HepG2 (cell line): ENCODE measurements at regions not wholly inside any gene's neighbourhood (a gene's known extent, or its start where the extent isn't known, plus 50 kb on each side); places are given as distances from the start of the nearest gene placed in this dataset.

Source experiments
- ATAC-seq: fragments of 200-7000 bp; cut with Tn5 transposase; 3 replicates; pipeline ENCODE4 v1.9.1; 2020; ENCODE audit warnings: mild to moderate bottlenecking, moderate library complexity
- BruUV-seq: library from RNA; stranded (reverse); fragments of 400-500 nt; replicated peaks from 2 replicates; lab custom pipeline; 2021; lab: Mats Ljungman, UMichigan
- CTCF ChIA-PET: fragments of 300-600 bp; formaldehyde crosslinking; extraction: SDS; loops from one replicate; lab custom pipeline; 2021; ENCODE audit warnings: low total read pairs, inconsistent platforms, low intra/inter-chr PET ratio; lab: Yijun Ruan, JAX
- POLR2A ChIA-PET: fragments of 350-600 bp; sonication (Branson Sonifier 250); formaldehyde crosslinking; loops from one replicate; lab custom pipeline; 2020; ENCODE audit warnings: antibody characterized with exemption, inconsistent platforms; lab: Yijun Ruan, JAX
- DNase-seq: peaks from one replicate; pipeline ENCODE4 v3.0.0-alpha.2; 2015; ENCODE audit warnings: low spot score
- FAIRE-seq: peaks from 3 replicates; lab custom pipeline; 2011; peaks lifted over from hg19 to GRCh38; lab: Jason Lieb, UNC
- H2AFZ ChIP-seq: one replicate; pipeline ENCODE4 v1.6.1; 2011; ENCODE audit warnings: low read length, inconsistent platforms
- H3K27ac ChIP-seq: fragments of 300-600 bp; 3 replicates; pipeline ENCODE4 v1.8.0; 2011; ENCODE audit warnings: mixed run types, mild to moderate bottlenecking, mixed read lengths, low read length, inconsistent platforms; ENCODE audit not compliant: insufficient read depth; ENCODE audit errors: extremely low read length
- H3K27me3 ChIP-seq, 2 experiments: fragments of 200-600 bp in 1 of 2; 2 replicates in 1 of 2; 3 replicates in 1 of 2; pipeline versions ENCODE4 v1.6.0 to v1.8.0; 2011; ENCODE audit warnings: low read length in 2 of 2, mild to moderate bottlenecking in 2 of 2, moderate library complexity in 2 of 2, inconsistent platforms in 1 of 2; ENCODE audit not compliant: insufficient read depth in 2 of 2, control insufficient read depth in 1 of 2
- H3K36me3 ChIP-seq, 2 experiments: fragments of 200-600 bp in 1 of 2; replicated peaks in 1 of 2; 2 replicates in 1 of 2; 3 replicates in 1 of 2; pipeline versions ENCODE4 v1.5.1 to v1.8.0; 2011; ENCODE audit warnings: low read length in 2 of 2, inconsistent platforms in 1 of 2; ENCODE audit not compliant: insufficient read depth in 2 of 2, control insufficient read depth in 1 of 2
- H3K4me1 ChIP-seq: 2 replicates; pipeline ENCODE4 v1.5.1; 2012; ENCODE audit warnings: low read length, inconsistent platforms; ENCODE audit not compliant: insufficient read depth
- H3K4me2 ChIP-seq: 2 replicates; pipeline ENCODE4 v1.6.0; 2011; ENCODE audit warnings: low read depth, low read length, inconsistent platforms
- H3K4me3 ChIP-seq, 3 experiments: fragments of 200-600 bp in 1 of 3; sonication (generic), shearing (Covaris generic) in 1 of 3; replicated peaks in 1 of 3; 2 replicates each; pipeline ENCODE4 v1.5.1; 2011 to 2016; ENCODE audit warnings: low read length in 3 of 3, inconsistent platforms in 2 of 3, low read depth in 2 of 3, mild to moderate bottlenecking in 2 of 3, control low read depth in 1 of 3, mixed read lengths in 1 of 3; ENCODE audit not compliant: insufficient read depth in 1 of 3
- H3K79me2 ChIP-seq: one replicate; pipeline ENCODE4 v1.6.1; 2011; ENCODE audit warnings: low read length, inconsistent platforms; ENCODE audit not compliant: insufficient read depth
- H3K9ac ChIP-seq: 2 replicates; pipeline ENCODE4 v1.6.0; 2011; ENCODE audit warnings: mild to moderate bottlenecking, low read depth, low read length, inconsistent platforms; ENCODE audit not compliant: insufficient read depth
- H3K9me3 ChIP-seq: 2 replicates; pipeline ENCODE4 v1.5.1; 2012; ENCODE audit warnings: mild to moderate bottlenecking, low read length
- H4K20me1 ChIP-seq: 2 replicates; pipeline ENCODE4 v1.6.0; 2011; ENCODE audit warnings: inconsistent platforms, mild to moderate bottlenecking, low read length, moderate library complexity; ENCODE audit not compliant: insufficient read depth
- ATF1 ChIP-seq: IDR thresholded peaks from 2 replicates; pipeline ENCODE4 v1.6.1; 2016; ENCODE audit warnings: mild to moderate bottlenecking, control low read depth
- BHLHE40 ChIP-seq: IDR thresholded peaks from 2 replicates; pipeline ENCODE4 v1.6.1; 2011; ENCODE audit warnings: low read length, improper control_type of control experiment
- RFXAP ChIP-seq: sonication (generic); formaldehyde crosslinking; IDR thresholded peaks from 2 replicates; pipeline ENCODE4 v1.4.0; 2020; ENCODE audit warnings: missing genetic modification reagents, borderline replicate concordance
- SIN3A ChIP-seq: IDR thresholded peaks from 2 replicates; pipeline ENCODE4 v1.6.1; 2011; ENCODE audit warnings: low read depth, mild to moderate bottlenecking, control low read depth, low read length, borderline replicate concordance
- THAP11 ChIP-seq: IDR thresholded peaks from 2 replicates; pipeline ENCODE4 v1.6.1; 2016; ENCODE audit warnings: missing biosample characterization, missing genetic modification reagents
- ZFP41 ChIP-seq: sonication (generic); formaldehyde crosslinking; IDR thresholded peaks from 2 replicates; pipeline ENCODE4 v1.4.0; 2020; ENCODE audit warnings: mild to moderate bottlenecking, missing genetic modification reagents, borderline replicate concordance
- ZFP90 ChIP-seq: sonication (generic); formaldehyde crosslinking; IDR thresholded peaks from 2 replicates; pipeline ENCODE4 v1.8.0; 2022; ENCODE audit warnings: missing genetic modification reagents, mild to moderate bottlenecking, inconsistent platforms, borderline replicate concordance
- ZNF563 ChIP-seq: sonication (generic); formaldehyde crosslinking; IDR thresholded peaks from 2 replicates; pipeline ENCODE4 v1.8.0; 2022; ENCODE audit warnings: mild to moderate bottlenecking, moderate library complexity, missing genetic modification reagents
- ZNF597 ChIP-seq: sonication (generic); formaldehyde crosslinking; IDR thresholded peaks from 2 replicates; pipeline ENCODE4 v1.5.0; 2020; ENCODE audit warnings: missing genetic modification reagents
- ZSCAN5A ChIP-seq: sonication (generic); formaldehyde crosslinking; IDR thresholded peaks from 2 replicates; pipeline ENCODE4 v1.8.0; 2022; ENCODE audit warnings: mild to moderate bottlenecking, missing genetic modification reagents, borderline replicate concordance
- WGBS: methylation state at CpG from one replicate; pipeline ENCODE4 v1.1.6; 2017; ENCODE audit warnings: low lambda C conversion rate; 5-methylcytosine and 5-hydroxymethylcytosine counted together
- in situ Hi-C: cut with HindIII; loops from 2 replicates; pipeline ENCODE4 v1.10.0; 2017; ENCODE audit warnings: low pct_unique_long_range_greater_than_20kb; ENCODE audit not compliant: extremely low pct_ligation_motif_present
- intact Hi-C: fragments of 100-400 bp; cut with micrococcal nuclease; formaldehyde crosslinking; loops from one replicate; pipeline ENCODE4 v1.10.0; 2022; ENCODE audit not compliant: unreplicated experiment

- Histone ChIP-seq H3K36me3 (no peaks in the 10 kb centered on the region), H3K27me3 (no peaks in the 10 kb centered on the region), H3K4me2 (no peak overlapping the region), H3K27ac (no peak overlapping the region), H2AFZ (no peak overlapping the region), H3K9ac (no peak overlapping the region), H3K79me2 (no peaks in the 10 kb centered on the region), H3K4me3 (no peak overlapping the region), H4K20me1 (no peaks in the 10 kb centered on the region), H3K4me1 (no peaks in the 10 kb centered on the region), H3K9me3 (no peaks in the 10 kb centered on the region)
- ChIA-PET CTCF (no interaction called here), POLR2A (no interaction called here)
- in situ Hi-C loops (no loop called here), intact Hi-C loops (no loop called here)
- no peak for DNase-seq
- BruUV-seq, result no TSS peak
- WGBS, result 49% methylated on average over 3 of the region's 3 CpGs
- no peak for ATAC-seq
- no peak for FAIRE-seq
- no peak for TF ChIP-seq THAP11
- no peak for TF ChIP-seq BHLHE40
- TF ChIP-seq ZSCAN5A, result no peak
- TF ChIP-seq SIN3A, result no peak
- TF ChIP-seq ZFP90 (CRISPR knock-in tag), result no peak
- TF ChIP-seq ZFP41 (CRISPR knock-in tag), result no peak
- TF ChIP-seq ZNF597 (CRISPR knock-in tag), result no peak
- TF ChIP-seq ATF1 (CRISPR knock-in tag), result no peak
- TF ChIP-seq ZNF563 (CRISPR knock-in tag), result no peak
- no peak for TF ChIP-seq RFXAP (CRISPR knock-in tag)
Observed at GRCh38 chr9:81798606-81799005, 109.3 kb upstream of the TLE1 start.
